Activated naive CD4-positive, alpha-beta T cell treated with anti-CD3 and anti-CD28 coated beads, Interleukin-2, amount 50 U/mL, for 24 hours (primary cell): ENCODE measurements at regions not wholly inside any gene's neighbourhood (a gene's known extent, or its start where the extent isn't known, plus 50 kb on each side); places are given as distances from the start of the nearest gene placed in this dataset.

ENCODE experiments used
- H3K27ac Mint-ChIP-seq: one replicate; pipeline ENCODE4 v1.8.0; 2021; ENCODE audit warnings: mild to moderate bottlenecking, mixed read lengths
- H3K27me3 Mint-ChIP-seq: one replicate; pipeline ENCODE4 v1.8.0; 2021; ENCODE audit warnings: mixed read lengths
- H3K36me3 Mint-ChIP-seq: one replicate; pipeline ENCODE4 v1.8.0; 2021; ENCODE audit warnings: mixed read lengths
- H3K4me1 Mint-ChIP-seq: one replicate; pipeline ENCODE4 v1.8.0; 2021; ENCODE audit warnings: mixed read lengths
- H3K4me3 Mint-ChIP-seq: one replicate; pipeline ENCODE4 v1.8.0; 2021; ENCODE audit warnings: mild to moderate bottlenecking, mixed read lengths
- H3K9me3 Mint-ChIP-seq: one replicate; pipeline ENCODE4 v1.8.0; 2021; ENCODE audit warnings: mixed read lengths

DNA sequence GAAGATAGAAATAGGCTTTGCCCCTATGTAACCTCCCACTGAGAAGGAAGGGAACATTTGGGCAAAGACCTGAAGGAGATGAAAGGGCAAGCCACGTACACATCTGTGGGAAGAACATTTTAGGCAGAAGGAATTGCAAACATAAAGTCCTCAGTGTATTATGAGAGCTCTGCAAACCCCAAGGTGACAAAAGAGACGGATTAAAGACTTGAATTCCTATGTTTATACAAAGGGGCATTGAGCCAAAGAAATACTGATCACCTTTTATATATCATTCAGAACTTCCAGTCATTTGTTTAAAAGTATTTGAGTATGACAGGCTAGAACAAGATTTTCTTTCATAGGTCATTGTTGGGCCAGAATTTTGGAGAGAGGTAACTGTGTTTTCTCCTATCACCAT lies 90.2 kb upstream of the ATG10 start:
- Mint-ChIP-seq H3K36me3 (no peaks in the 10 kb centered on the region), H3K9me3 (no peaks in the 10 kb centered on the region), H3K27me3 (no peaks in the 10 kb centered on the region), H3K4me3 (no peak overlapping the region), H3K27ac (no peak overlapping the region), H3K4me1 (no peaks in the 10 kb centered on the region)

DNA sequence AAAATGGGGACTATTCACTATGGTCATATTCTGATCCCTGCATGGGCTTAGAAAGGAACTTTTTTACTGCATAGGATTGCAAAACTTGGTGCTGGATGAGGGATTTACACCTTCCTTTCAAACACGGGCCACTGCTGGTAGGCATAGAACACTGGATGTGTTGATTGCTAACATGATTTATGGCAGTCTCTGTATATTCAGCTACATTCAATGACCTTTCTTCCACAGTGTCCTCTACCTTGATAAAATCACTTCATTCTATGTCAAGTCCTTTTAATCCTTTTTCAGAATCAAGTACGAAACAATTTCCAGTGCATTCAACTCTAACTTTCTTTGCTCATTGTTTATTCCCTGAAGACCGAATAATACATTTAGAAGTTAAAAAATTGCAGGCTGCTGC lies 91.9 kb upstream of the ATG10 start:
- H3K27me3 Mint-ChIP-seq = no peaks in the 10 kb centered on the region
- no peak overlapping the region for H3K4me3 Mint-ChIP-seq
- no peaks in the 10 kb centered on the region for H3K4me1 Mint-ChIP-seq
- no peak overlapping the region for H3K27ac Mint-ChIP-seq
- H3K36me3 Mint-ChIP-seq = no peaks in the 10 kb centered on the region
- H3K9me3 Mint-ChIP-seq = no peaks in the 10 kb centered on the region

DNA sequence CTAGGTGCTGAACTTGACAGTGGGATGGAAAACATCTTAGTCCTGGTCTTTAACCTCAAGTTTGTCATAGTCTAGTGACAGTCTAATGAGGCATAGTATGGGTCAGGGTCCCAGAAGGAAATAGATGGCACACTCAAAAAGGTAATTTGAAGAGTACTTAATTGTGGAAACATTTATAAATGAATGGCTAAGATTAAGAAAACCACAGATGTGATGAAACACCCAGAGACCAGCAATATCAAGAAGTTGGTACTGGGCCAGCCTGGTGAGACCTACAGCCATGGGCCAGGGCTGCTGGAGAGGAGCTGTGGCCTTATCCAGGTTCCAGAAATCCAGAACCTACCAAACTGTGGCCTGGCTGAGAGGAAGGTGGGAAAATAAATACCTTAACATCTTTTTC lies 93.5 kb upstream of the ATG10 start:
- H3K4me3 Mint-ChIP-seq = no peak overlapping the region
- no peaks in the 10 kb centered on the region for H3K27me3 Mint-ChIP-seq
- no peaks in the 10 kb centered on the region for H3K9me3 Mint-ChIP-seq
- no peaks in the 10 kb centered on the region for H3K36me3 Mint-ChIP-seq
- H3K4me1 Mint-ChIP-seq = no peaks in the 10 kb centered on the region
- no peak overlapping the region for H3K27ac Mint-ChIP-seq

DNA sequence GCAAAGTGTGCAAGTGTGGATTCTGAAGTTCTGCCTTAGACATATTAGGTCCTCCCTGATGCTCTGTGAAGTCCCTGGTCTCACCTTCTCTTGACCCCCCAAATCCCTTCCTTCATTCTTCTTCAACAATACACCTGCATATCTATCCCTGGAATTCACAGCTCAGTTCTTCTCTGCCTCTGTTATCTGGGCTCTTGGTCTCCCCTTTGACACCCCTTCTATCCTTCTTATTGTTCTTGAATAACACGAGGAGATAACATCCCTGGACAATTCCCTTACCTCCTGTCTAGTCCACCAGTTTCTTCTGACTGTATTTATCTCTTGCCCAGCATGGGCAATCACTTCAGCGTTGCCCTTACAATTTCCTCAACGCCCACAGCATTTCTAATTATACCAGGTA lies 104.8 kb upstream of the ATG10 start:
- Mint-ChIP-seq H3K27me3 (no peaks in the 10 kb centered on the region), H3K4me1 (no peaks in the 10 kb centered on the region), H3K36me3 (no peaks in the 10 kb centered on the region), H3K9me3 (no peaks in the 10 kb centered on the region), H3K4me3 (no peak overlapping the region), H3K27ac (no peak overlapping the region)

DNA sequence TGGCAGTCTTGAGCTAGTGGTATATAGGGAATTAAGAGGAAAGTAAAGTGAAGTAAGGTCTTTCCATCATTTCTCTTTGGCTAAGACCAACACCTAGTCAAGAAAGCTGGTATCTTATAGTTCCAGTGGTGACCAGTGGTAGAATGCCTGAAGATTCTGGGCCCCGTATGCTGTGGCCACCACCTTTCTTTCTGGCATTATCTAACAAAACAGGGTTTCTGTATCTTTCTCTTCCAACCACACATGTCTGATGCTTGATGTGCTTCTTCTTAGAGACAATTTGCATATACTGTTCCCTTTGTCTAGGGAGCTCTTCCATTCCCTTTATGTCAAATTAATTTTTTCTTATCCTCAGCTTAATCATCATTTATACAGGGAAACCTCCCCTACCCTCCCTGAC lies 109.9 kb upstream of the SSBP2 start:
- Mint-ChIP-seq H3K9me3 (no peaks in the 10 kb centered on the region), H3K4me1 (peaks cover 4% of the 10 kb centered on the region), H3K36me3 (no peaks in the 10 kb centered on the region), H3K27me3 (no peaks in the 10 kb centered on the region), H3K27ac (no peak overlapping the region), H3K4me3 (no peak overlapping the region)

DNA sequence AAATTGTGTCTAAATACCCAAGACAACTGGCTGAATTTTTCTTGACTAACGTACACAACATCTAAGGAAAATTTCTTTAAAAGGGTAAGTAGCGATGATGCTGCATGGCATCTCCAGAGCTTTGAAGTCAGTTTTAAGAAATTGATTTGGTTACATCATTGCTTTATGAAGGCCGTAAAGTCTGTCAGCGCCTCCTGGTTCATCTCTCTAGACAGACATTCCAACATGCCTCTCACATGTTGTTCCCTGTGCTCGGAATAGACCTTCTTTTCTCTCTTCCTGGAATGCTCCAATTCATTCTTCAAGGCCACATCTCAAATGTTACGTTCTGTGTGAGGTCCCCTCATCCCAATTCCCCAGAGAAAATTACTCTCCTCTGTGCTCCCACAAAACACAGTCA lies 108.7 kb upstream of the SSBP2 start:
- Mint-ChIP-seq H3K27ac (no peak overlapping the region), H3K27me3 (no peaks in the 10 kb centered on the region), H3K4me1 (peaks cover 12% of the 10 kb centered on the region), H3K4me3 (no peak overlapping the region), H3K9me3 (no peaks in the 10 kb centered on the region), H3K36me3 (no peaks in the 10 kb centered on the region)

DNA sequence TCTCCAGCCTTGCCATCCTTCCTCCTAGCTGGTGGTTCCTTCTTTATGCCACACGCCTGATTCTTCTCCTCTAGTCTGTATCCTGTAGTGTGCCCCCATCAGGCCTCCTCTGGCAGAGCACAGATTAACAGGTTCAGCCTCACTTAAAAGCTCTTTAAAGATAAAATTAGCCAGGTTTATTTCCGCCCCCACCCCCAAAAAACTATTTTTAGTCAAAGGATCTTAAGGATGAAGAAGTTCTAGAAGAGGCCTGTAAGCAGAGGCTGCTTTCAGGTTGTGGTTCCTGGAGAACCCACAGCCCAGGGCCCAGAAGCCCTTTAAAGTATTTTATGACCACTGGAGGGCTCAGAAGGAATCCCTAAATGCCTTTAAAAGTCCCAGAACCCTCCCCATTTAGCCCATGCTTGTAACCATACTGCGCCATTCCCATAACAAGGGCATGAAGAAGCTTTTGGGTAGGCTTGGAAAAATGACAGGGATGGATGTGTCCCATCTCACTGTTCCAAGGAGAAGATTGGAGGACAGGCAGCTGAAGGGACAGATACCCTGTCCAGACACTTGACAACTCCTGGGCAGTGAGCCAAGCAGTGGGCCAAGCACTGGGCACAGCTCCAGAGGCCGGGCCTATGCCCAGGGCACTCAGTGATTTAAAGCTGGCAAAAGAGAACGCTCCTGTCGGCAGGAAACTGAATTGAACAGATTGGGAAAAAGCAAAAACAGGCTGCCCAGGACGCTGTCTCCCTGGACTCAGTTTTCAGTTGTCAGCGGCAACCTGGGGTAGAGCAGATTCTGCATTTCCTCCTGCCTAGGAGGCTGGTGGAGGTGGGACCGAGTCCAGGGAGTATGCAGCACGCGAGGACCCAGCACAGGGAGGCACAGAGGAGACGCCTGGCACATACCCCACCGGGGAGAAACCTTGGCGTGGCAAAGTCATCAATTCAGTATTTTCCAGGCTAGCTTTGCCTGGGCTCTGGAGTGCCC lies 106.3 kb upstream of the SSBP2 start:
- H3K4me1 Mint-ChIP-seq = peaks cover 32% of the 10 kb centered on the region
- H3K27me3 Mint-ChIP-seq = no peaks in the 10 kb centered on the region
- no peaks in the 10 kb centered on the region for H3K36me3 Mint-ChIP-seq
- H3K4me3 Mint-ChIP-seq = no peak overlapping the region
- no peaks in the 10 kb centered on the region for H3K9me3 Mint-ChIP-seq
- H3K27ac Mint-ChIP-seq = no peak overlapping the region

DNA sequence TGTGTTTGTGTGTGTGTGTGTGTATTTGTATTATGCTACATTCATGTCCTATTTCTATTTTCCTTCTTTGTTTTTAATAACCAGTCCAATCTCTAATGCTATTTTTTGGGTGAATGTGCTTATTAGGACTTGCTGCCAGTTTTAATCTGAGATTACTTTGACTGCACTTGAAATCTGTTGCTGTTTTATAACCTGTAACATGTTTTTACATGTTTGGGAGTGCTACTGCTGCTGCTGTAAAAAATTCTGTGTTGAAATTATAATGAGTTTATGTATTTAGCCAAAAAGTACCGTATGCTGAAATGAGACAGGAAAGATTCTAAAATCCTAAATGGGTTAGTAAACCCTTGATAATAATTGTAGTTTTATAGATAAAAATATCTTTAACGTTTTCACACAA lies 104.7 kb upstream of the SSBP2 start:
- H3K36me3 Mint-ChIP-seq = no peaks in the 10 kb centered on the region
- no peaks in the 10 kb centered on the region for H3K9me3 Mint-ChIP-seq
- H3K27me3 Mint-ChIP-seq = no peaks in the 10 kb centered on the region
- H3K4me3 Mint-ChIP-seq = no peak overlapping the region
- H3K4me1 Mint-ChIP-seq = peaks cover 44% of the 10 kb centered on the region
- H3K27ac Mint-ChIP-seq = no peak overlapping the region

DNA sequence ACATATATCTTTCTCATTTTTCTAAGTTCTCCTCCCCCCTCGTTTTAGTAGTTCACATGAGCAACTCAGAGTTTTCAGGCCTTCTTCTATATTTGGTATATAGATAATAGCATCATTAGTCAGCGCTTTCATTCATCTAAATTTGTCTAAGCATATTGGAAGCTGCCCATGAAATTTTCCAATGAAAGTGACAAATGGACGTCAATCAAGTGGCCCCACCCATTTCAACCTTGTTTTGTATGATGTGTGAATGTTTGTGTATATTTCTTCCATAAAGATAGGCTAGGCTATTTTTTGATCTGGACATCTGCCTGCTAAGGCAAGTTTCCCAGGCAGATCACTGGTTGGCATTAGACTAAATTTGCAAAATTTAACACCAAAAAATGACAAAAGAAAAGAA lies 104.0 kb upstream of the SSBP2 start:
- Mint-ChIP-seq H3K4me1 (peaks cover 51% of the 10 kb centered on the region), H3K27ac (peak overlapping the region; percentile 49), H3K27me3 (no peaks in the 10 kb centered on the region), H3K36me3 (no peaks in the 10 kb centered on the region), H3K9me3 (no peaks in the 10 kb centered on the region), H3K4me3 (no peak overlapping the region)

DNA sequence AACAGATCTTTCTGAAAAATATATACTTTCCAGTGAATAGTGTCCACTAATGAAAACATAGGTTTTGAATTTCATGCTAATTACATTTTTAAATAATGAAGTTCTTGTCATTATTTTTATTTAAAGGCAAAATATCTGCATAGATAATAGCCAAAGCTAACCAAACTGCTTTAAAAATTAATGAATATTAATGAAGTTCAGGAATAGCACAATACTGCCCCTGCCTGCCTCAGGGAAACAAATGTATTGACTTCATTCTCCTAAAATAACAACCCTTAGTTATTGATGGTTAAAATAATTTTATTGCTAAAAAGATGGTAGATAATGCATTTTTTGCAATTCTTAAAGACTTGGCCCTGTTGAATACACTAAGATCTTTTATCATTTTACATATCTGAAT lies 103.6 kb upstream of the SSBP2 start:
- Mint-ChIP-seq H3K4me1 (peaks cover 55% of the 10 kb centered on the region), H3K27me3 (no peaks in the 10 kb centered on the region)

DNA sequence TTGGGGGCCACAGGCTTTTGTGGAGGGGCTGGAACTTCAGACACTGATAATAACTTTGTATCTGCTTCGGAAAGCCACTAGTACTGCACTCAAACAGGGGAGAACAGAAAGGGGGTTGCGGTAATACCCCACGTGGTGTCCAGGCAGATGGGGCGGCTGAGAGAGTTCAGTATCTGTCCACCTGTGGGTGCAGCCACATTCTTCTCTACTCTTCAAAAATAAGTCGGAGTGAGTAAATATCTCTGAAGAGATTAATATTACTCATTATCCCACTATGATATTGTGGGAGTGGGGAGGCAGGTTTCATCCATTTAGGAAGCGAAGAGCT lies 102.1 kb upstream of the SSBP2 start:
- H3K36me3 Mint-ChIP-seq = no peaks in the 10 kb centered on the region
- no peaks in the 10 kb centered on the region for H3K9me3 Mint-ChIP-seq
- H3K27me3 Mint-ChIP-seq = no peaks in the 10 kb centered on the region
- peaks cover 55% of the 10 kb centered on the region for H3K4me1 Mint-ChIP-seq
- H3K27ac Mint-ChIP-seq = peak overlapping the region; percentile 71
- H3K4me3 Mint-ChIP-seq = peak overlapping the region; percentile 83

More for the DNA sequence above, 103.6 kb upstream of the SSBP2 start:
- Mint-ChIP-seq H3K9me3 (no peaks in the 10 kb centered on the region), H3K4me3 (no peak overlapping the region), H3K27ac (peak overlapping the region; percentile 49), H3K36me3 (no peaks in the 10 kb centered on the region)

DNA sequence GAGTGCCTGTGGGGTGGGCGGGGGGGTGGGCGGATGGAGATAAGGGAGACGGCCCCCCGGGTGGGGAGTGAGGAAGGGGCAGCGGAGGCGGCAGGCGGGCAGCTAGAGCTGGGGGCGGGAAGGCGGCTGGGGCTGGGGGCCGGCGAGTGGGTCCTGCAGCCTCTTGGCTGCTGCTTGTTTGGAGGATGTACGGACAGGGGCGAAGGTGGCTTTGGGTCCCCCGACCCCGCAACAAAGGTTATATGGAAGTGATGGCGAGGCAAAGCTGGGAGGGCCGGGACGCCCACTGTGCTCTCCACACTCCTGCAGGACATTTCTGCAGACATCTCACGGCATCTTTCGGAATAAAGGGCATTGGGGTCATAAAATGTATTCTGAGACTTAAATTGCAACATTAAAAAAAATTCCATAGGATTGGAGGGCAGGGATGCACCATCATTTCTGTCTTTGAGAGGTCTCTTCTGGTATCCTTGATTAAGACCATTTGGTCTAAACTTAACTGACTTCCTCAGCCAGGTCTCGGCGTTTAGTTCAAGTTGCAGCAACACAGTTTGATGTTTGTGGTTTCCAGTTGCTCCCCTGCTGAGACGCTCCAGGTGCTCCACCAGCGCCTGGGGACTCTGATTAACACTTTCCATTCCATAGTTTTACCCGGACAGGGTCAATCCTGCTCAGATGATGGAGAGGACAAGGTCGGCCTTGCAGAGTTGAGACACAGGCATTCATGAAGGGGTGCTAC lies 101.6 kb upstream of the SSBP2 start:
- Mint-ChIP-seq H3K4me3 (peak overlapping the region; percentile 83), H3K4me1 (peaks cover 55% of the 10 kb centered on the region), H3K36me3 (no peaks in the 10 kb centered on the region), H3K9me3 (no peaks in the 10 kb centered on the region), H3K27ac (peak overlapping the region; percentile 71), H3K27me3 (no peaks in the 10 kb centered on the region)

DNA sequence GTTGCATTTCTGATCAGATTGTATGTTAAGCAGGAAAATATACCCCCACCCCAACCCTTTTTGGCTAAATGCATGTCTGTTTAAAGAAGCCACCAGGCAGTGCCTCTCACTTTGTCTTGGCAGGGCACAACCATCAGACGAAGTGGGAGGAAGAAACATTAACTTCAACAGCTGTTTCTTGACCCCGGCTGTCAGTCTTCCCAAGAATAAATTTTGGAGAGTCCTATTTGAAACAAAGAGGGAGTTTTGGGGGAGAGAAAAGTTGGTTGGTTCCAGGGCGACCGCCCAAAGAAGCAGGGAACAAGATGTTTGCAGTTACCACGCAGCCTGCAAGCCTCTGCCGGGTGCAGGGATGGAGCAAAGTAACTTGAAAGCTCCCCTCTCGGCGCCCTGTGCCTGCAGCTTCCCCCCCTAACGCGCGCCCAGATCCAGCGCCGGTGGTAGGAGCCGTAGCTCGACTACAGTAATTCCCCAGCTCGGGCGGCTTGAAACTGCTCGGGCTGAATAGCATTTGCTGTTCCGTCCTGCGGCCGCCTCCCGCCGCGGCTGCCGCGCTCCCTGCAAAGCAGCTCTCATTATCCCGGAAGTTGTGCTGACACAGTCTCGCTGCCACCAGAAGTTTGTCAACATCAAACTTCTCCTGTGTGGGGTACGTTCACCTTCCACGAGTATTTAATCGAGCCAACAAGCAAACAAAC lies 100.7 kb upstream of the SSBP2 start:
- Mint-ChIP-seq H3K36me3 (no peaks in the 10 kb centered on the region), H3K9me3 (no peaks in the 10 kb centered on the region), H3K27ac (peak overlapping the region; percentile 95), H3K4me1 (peaks cover 51% of the 10 kb centered on the region), H3K27me3 (no peaks in the 10 kb centered on the region), H3K4me3 (peak overlapping the region; percentile 93)

DNA sequence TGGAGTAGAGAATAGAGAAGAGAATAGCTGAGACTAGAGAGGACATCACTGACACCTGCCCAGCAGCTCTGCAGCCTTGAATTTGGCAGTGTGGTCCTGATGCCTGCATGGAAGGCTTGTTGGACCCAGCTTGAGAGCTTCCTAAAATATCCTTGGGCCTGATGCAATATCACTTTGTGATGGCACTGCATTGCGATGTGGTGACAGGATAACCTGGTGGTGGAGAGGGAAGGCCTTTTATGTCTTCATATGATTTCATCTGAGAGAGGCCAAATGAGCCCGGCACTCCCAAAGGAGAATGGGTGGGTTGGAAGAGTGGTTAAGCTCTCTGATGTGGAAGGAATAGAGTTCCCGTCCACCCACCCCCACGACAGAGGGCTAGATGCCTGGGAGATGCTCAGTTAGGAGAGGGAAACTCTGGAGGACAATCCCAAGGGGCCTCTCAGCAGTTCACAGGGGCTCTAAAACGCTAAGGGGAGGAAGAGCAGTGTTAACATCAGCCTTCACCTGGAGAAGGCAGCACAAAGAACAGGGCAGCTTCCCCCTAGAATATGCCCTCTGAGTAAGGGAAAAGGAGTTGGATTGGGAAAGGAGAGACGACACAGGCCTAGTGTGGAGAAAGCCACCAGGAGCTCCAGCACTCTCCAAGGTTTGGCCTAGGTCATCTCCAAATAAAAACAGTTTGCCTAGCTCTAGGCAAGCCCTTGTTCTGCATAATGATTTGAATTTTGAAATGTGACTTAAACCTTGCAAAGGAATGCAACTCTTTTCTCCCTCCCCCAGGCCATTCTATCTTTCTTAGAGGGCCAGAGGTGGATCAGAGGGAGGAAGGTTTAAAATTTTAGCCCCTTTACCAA lies 99.8 kb upstream of the SSBP2 start:
- Mint-ChIP-seq H3K27me3 (no peaks in the 10 kb centered on the region), H3K36me3 (no peaks in the 10 kb centered on the region), H3K9me3 (no peaks in the 10 kb centered on the region), H3K4me3 (peak overlapping the region; percentile 93), H3K27ac (no peak overlapping the region), H3K4me1 (peaks cover 51% of the 10 kb centered on the region)

DNA sequence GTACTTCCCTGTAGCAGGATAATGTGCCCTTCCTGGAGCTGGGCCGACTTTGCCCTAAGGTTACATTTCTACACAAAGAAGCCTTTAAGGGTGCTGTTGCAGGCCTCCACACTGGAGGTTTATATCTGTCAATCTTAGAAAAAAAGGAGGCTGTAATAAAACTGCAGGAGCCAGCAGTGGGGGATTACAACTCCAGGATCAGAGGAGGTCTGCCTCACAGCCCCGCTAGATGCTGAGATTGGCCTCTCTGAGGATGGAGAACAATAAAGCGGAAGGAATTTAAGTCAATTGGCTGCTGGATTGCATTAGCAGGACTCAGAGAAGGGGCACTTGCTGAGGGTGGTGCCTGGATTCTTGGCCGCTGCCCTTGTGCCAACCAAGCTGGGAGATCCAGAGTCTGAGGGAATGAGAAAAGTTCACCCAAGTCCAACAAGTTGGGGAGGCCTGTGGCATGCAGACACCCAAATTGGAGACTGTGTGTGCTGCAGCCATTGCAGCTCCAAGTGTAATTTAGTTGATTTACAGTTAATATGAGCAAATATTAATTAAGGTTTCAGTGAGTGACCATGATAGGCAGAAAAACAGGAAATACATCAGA lies 99.0 kb upstream of the SSBP2 start:
- Mint-ChIP-seq H3K27me3 (no peaks in the 10 kb centered on the region), H3K27ac (peak overlapping the region; percentile 20), H3K4me3 (no peak overlapping the region), H3K36me3 (no peaks in the 10 kb centered on the region), H3K9me3 (no peaks in the 10 kb centered on the region), H3K4me1 (peaks cover 45% of the 10 kb centered on the region)
